T-helper 2 cell (primary cell): ENCODE measurements at regions not wholly inside any gene's neighbourhood (a gene's known extent, or its start where the extent isn't known, plus 50 kb on each side); places are given as distances from the start of the nearest gene placed in this dataset.
"Not testable (repeated sequence)": the region's sequence is repeated elsewhere in the genome, so short reads cannot be mapped to it uniquely, and the experiment has no call there.

Experiments
- DNase-seq, 5 experiments: peaks; one replicate each; pipeline versions ENCODE4 v3.0.0 to v3.0.0-alpha.2; 2012 to 2022

GRCh38 chr9:17846948-17847655, 268.2 kb downstream of the SH3GL2 start:
- no peak for DNase-seq

- DNase-seq: no peak
These were observed 269.0 kb downstream of the SH3GL2 start for GRCh38 chr9:17847908-17848307.

- no peak for DNase-seq
These were observed 273.2 kb downstream of the SH3GL2 start for GRCh38 chr9:17852108-17852507.

- no peak for DNase-seq
These were observed 275.6 kb downstream of the SH3GL2 start for GRCh38 chr9:17854487-17854886.

GRCh38 chr9:17856995-17857394, 278.1 kb downstream of the SH3GL2 start:
- no peak for DNase-seq

GRCh38 chr9:17859228-17859627, 280.4 kb downstream of the SH3GL2 start:
- DNase-seq: no peak

GRCh38 chr9:17859987-17860386, 281.1 kb downstream of the SH3GL2 start:
- no peak for DNase-seq

- no peak for DNase-seq
These were observed 283.2 kb downstream of the SH3GL2 start for GRCh38 chr9:17862101-17862500.

GRCh38 chr9:17862629-17863028, 283.8 kb downstream of the SH3GL2 start:
- DNase-seq: no peak

GRCh38 chr9:17863213-17863883, 284.5 kb downstream of the SH3GL2 start:
- DNase-seq: peak in 1 of 5 experiments; percentile 44

GRCh38 chr9:17863924-17864323, 285.1 kb downstream of the SH3GL2 start:
- no peak for DNase-seq

- DNase-seq: no peak
These were observed 286.1 kb downstream of the SH3GL2 start for GRCh38 chr9:17864951-17865350.

GRCh38 chr9:17865881-17866280, 287.0 kb downstream of the SH3GL2 start:
- DNase-seq: no peak

GRCh38 chr9:17870722-17871121, 291.9 kb downstream of the SH3GL2 start:
- DNase-seq: no peak

GRCh38 chr9:17871213-17871890, 292.5 kb downstream of the SH3GL2 start:
- DNase-seq: no peak

- no peak for DNase-seq
These were observed 297.0 kb downstream of the SH3GL2 start for GRCh38 chr9:17875886-17876285.

GRCh38 chr9:17876687-17877086, 297.8 kb downstream of the SH3GL2 start:
- no peak for DNase-seq

GRCh38 chr9:17878810-17879370, 300.0 kb downstream of the SH3GL2 start:
- no peak for DNase-seq

- no peak for DNase-seq
These were observed 302.5 kb downstream of the SH3GL2 start for GRCh38 chr9:17881371-17881770.

- DNase-seq: no peak
These were observed 304.1 kb downstream of the SH3GL2 start for GRCh38 chr9:17882688-17883594.

GRCh38 chr9:17888066-17888465, 309.2 kb downstream of the SH3GL2 start:
- DNase-seq: no peak

GRCh38 chr9:17888964-17889363, 310.1 kb downstream of the SH3GL2 start:
- DNase-seq: not testable (repeated sequence)
